Activated T-helper 1 cell treated with anti-CD3 and anti-CD28 coated beads, Interleukin-12 subunit alpha, Interleukin-12 subunit beta, Interleukin-2, Interleukin-4 antibody, amounts not matched to agents 30 ng/mL and 10 ng/mL and 1 ng/mL, durations not matched to agents 14 hours and 24 hours and 36 hours (primary cell): ENCODE measurements at regions not wholly inside any gene's neighbourhood (a gene's known extent, or its start where the extent isn't known, plus 50 kb on each side); places are given as distances from the start of the nearest gene placed in this dataset.
"Not testable (repeated sequence)": the region's sequence is repeated elsewhere in the genome, so short reads cannot be mapped to it uniquely, and the experiment has no call there.

Experiments used
- DNase-seq: peaks from one replicate; pipeline ENCODE4 v3.0.0; 2021; ENCODE audit warnings: low spot score
- H3K27ac Mint-ChIP-seq: one replicate; pipeline ENCODE4 v1.8.0; 2021; ENCODE audit warnings: mild to moderate bottlenecking, mixed read lengths
- H3K27me3 Mint-ChIP-seq: one replicate; pipeline ENCODE4 v1.8.0; 2022; ENCODE audit warnings: mild to moderate bottlenecking, moderate library complexity, mixed read lengths; ENCODE audit not compliant: insufficient read depth
- H3K36me3 Mint-ChIP-seq: one replicate; pipeline ENCODE4 v1.8.0; 2021; ENCODE audit warnings: low read depth, mixed read lengths
- H3K4me1 Mint-ChIP-seq: one replicate; pipeline ENCODE4 v1.8.0; 2021; ENCODE audit warnings: low read depth, mixed read lengths
- H3K4me3 Mint-ChIP-seq: one replicate; pipeline ENCODE4 v1.8.0; 2021; ENCODE audit warnings: mild to moderate bottlenecking, moderate library complexity, mixed read lengths
- H3K9me3 Mint-ChIP-seq: one replicate; pipeline ENCODE4 v1.8.0; 2021; ENCODE audit warnings: mixed read lengths
- intact Hi-C: fragments of 100-400 bp; cut with micrococcal nuclease; formaldehyde crosslinking; loops from one replicate; pipeline ENCODE4 v1.15.1; 2024

- no peak for DNase-seq
- no peaks in the 10 kb centered on the region for H3K4me1 Mint-ChIP-seq
- intact Hi-C loops = no loop called here
- H3K27me3 Mint-ChIP-seq = no peaks in the 10 kb centered on the region
- H3K9me3 Mint-ChIP-seq = peaks cover 6% of the 10 kb centered on the region
- no peak overlapping the region for H3K27ac Mint-ChIP-seq
- H3K36me3 Mint-ChIP-seq = no peaks in the 10 kb centered on the region
- no peak overlapping the region for H3K4me3 Mint-ChIP-seq
Observed at GRCh38 chr13:89343165-89343564, 1672.0 kb downstream of the SLITRK5 start.

GRCh38 chr13:89352384-89352783 is 1681.2 kb downstream of the SLITRK5 start:
- Mint-ChIP-seq H3K9me3 (peaks cover 11% of the 10 kb centered on the region), H3K27me3 (no peaks in the 10 kb centered on the region), H3K36me3 (no peaks in the 10 kb centered on the region), H3K4me1 (no peaks in the 10 kb centered on the region), H3K27ac (no peak overlapping the region), H3K4me3 (no peak overlapping the region)
- intact Hi-C loops = no loop called here
- no peak for DNase-seq

DNA sequence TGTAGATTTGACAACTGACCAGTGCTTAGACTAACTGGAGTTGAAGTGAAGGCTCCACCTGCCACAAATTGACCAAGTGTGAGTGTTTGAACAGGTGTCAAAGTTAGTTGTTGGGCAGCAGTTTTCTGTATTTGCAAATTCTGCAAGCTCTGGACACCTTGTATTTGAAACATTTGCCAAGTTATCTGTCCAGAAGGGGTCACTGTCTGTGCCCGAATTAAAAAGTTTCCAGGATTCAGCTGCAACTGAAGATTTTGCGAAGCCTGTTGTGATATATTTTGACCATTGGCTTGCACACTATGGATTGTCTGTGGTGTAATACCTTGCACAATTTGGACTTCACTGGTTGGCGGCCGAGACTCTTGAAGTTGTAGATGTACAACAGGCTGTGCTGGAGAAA is 1690.7 kb downstream of the SLITRK5 start:
- Mint-ChIP-seq H3K4me1 (no peaks in the 10 kb centered on the region), H3K4me3 (no peak overlapping the region), H3K27ac (no peak overlapping the region), H3K9me3 (peaks cover 9% of the 10 kb centered on the region), H3K27me3 (no peaks in the 10 kb centered on the region), H3K36me3 (no peaks in the 10 kb centered on the region)
- no peak for DNase-seq
- intact Hi-C loops = no loop called here

DNA sequence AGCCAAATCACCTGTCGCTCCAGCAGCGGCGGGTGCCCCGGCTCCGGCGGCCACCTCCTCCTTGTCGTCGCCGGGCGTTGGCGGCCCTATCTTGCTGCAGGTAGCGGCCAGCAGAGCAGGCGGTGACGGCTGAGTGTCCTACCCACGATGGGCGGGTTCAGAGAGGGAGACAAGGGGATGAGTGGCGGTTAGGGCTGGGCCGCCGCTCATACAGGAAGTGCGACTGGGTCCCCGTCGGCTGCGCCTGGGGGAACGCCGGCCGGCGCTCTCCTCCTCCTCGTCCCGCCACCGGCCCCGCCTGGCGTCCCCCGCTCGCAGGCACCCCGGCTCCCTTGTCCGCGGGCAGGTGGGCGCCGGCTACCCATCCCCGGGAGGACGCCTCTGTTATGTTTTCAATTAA is 1692.0 kb downstream of the SLITRK5 start:
- Mint-ChIP-seq H3K4me1 (no peaks in the 10 kb centered on the region), H3K4me3 (no peak overlapping the region), H3K36me3 (no peaks in the 10 kb centered on the region), H3K27me3 (no peaks in the 10 kb centered on the region), H3K9me3 (peaks cover 4% of the 10 kb centered on the region), H3K27ac (no peak overlapping the region)
- intact Hi-C loops = no loop called here
- DNase-seq = no peak

DNA sequence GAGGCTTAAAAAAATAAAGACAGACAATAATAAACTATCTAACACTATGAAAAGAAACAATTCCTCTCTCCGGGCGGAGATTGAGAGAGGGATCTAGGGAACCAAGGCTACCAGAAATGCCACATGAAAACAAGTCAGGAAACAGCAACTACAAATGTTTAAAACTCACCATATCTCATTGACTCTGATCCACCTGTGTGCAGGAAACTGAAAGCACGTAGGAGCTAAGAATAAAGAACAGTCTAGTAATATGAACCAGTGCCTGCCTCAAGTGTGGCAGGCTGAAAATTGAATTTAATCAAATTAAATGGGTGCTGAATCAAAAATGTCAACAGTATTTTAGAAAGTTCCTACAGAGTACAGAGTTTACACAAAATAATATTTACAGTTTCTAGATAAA is 1701.0 kb downstream of the SLITRK5 start:
- H3K4me1 Mint-ChIP-seq = no peaks in the 10 kb centered on the region
- no peak overlapping the region for H3K4me3 Mint-ChIP-seq
- intact Hi-C loops = no loop called here
- H3K27me3 Mint-ChIP-seq = no peaks in the 10 kb centered on the region
- H3K27ac Mint-ChIP-seq = no peak overlapping the region
- DNase-seq = no peak
- no peaks in the 10 kb centered on the region for H3K36me3 Mint-ChIP-seq
- H3K9me3 Mint-ChIP-seq = no peaks in the 10 kb centered on the region

DNA sequence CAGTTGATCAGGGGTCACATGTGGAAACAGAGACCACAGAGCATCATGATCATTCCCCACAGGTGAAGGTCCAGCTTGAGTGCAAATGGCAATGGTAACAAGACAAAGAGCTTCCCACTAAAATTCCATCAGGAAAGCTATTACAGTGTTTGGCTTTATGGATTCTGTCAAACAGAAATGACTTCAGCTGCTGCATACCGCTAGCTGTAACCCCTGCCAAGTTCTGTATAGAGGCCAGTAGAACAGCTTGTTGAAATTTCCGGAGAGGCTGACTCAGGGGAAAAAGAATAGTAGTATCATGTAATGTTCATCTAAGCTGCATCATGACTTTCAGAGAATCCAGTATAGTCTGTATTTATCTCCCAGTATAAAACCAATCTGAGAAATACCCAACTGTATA is 1704.7 kb downstream of the SLITRK5 start:
- no peaks in the 10 kb centered on the region for H3K4me1 Mint-ChIP-seq
- intact Hi-C loops = no loop called here
- no peak for DNase-seq
- H3K36me3 Mint-ChIP-seq = no peaks in the 10 kb centered on the region
- H3K4me3 Mint-ChIP-seq = no peak overlapping the region
- H3K9me3 Mint-ChIP-seq = peaks cover 6% of the 10 kb centered on the region
- no peak overlapping the region for H3K27ac Mint-ChIP-seq
- H3K27me3 Mint-ChIP-seq = no peaks in the 10 kb centered on the region

- H3K36me3 Mint-ChIP-seq = no peaks in the 10 kb centered on the region
- H3K27ac Mint-ChIP-seq = no peak overlapping the region
- H3K4me1 Mint-ChIP-seq = no peaks in the 10 kb centered on the region
- H3K9me3 Mint-ChIP-seq = peaks cover 10% of the 10 kb centered on the region
- intact Hi-C loops = no loop called here
- no peak for DNase-seq
- no peaks in the 10 kb centered on the region for H3K27me3 Mint-ChIP-seq
- no peak overlapping the region for H3K4me3 Mint-ChIP-seq
Observed at GRCh38 chr13:89380101-89380500, 1708.9 kb downstream of the SLITRK5 start.

DNA sequence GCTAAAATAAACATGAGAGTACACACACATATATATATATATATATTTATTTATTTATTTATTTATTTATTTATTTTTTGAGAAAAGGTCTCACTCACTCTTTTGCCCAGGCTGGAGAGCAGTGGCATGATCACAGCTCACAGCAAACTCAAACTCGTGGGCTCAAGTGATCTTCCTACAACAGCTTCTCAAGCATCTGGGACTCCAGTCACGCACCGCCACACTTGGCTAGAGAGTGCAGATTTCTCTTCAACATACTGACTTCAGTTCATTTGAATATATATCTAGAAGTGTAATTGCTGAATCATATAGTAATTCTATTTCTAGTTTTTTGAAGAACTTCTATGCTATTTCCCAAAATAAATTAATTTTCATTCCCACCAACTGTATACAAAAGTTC is 1711.8 kb downstream of the SLITRK5 start:
- H3K27me3 Mint-ChIP-seq = no peaks in the 10 kb centered on the region
- peaks cover 19% of the 10 kb centered on the region for H3K9me3 Mint-ChIP-seq
- H3K36me3 Mint-ChIP-seq = no peaks in the 10 kb centered on the region
- no peaks in the 10 kb centered on the region for H3K4me1 Mint-ChIP-seq
- no peak overlapping the region for H3K27ac Mint-ChIP-seq
- no peak for DNase-seq
- intact Hi-C loops = no loop called here
- H3K4me3 Mint-ChIP-seq = no peak overlapping the region

- Mint-ChIP-seq H3K36me3 (no peaks in the 10 kb centered on the region), H3K27ac (no peak overlapping the region), H3K4me3 (no peak overlapping the region), H3K4me1 (no peaks in the 10 kb centered on the region), H3K9me3 (peaks cover 19% of the 10 kb centered on the region), H3K27me3 (no peaks in the 10 kb centered on the region)
- intact Hi-C loops = no loop called here
- DNase-seq = no peak
Observed at GRCh38 chr13:89383891-89384290, 1712.7 kb downstream of the SLITRK5 start.

DNA sequence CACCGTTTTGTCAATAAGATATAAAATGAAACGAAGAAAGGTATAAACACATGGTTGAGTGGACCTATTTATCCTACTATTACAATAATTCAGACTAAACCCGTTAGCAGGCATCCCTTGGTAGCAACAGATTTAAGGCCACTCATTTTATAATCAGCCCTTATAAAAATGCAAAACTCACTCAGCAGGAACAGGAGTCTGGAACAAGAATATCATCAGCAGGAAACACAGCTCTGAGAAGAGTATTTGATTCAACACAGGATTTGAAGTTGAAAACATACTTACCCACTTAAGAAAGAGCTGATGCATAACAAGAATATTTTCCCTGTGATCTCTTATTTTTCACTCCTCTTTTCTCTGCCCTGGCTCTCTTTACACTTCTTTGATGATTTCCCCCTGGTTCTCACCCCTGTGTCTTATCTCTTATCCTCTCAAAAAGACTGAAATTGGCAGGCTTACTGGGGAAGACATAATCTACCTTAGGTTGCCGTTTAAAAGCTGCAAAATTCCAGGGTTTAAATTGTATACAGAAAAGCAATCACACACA is 1722.7 kb downstream of the SLITRK5 start:
- intact Hi-C loops = no loop called here
- H3K4me1 Mint-ChIP-seq = no peaks in the 10 kb centered on the region
- no peaks in the 10 kb centered on the region for H3K27me3 Mint-ChIP-seq

GRCh38 chr13:89401264-89401675 is 1730.1 kb downstream of the SLITRK5 start:
- Mint-ChIP-seq H3K27me3 (no peaks in the 10 kb centered on the region), H3K36me3 (no peaks in the 10 kb centered on the region), H3K27ac (no peak overlapping the region), H3K4me1 (no peaks in the 10 kb centered on the region), H3K9me3 (peaks cover 9% of the 10 kb centered on the region), H3K4me3 (no peak overlapping the region)
- intact Hi-C loops = no loop called here
- DNase-seq = no peak

More for the DNA sequence above, 1722.7 kb downstream of the SLITRK5 start:
- Mint-ChIP-seq H3K36me3 (no peaks in the 10 kb centered on the region), H3K4me3 (peak overlapping the region; percentile 26), H3K9me3 (peaks cover 6% of the 10 kb centered on the region), H3K27ac (no peak overlapping the region)
- DNase-seq = no peak

- H3K27ac Mint-ChIP-seq = no peak overlapping the region
- peaks cover 9% of the 10 kb centered on the region for H3K9me3 Mint-ChIP-seq
- intact Hi-C loops = no loop called here
- no peaks in the 10 kb centered on the region for H3K4me1 Mint-ChIP-seq
- no peak overlapping the region for H3K4me3 Mint-ChIP-seq
- no peak for DNase-seq
- no peaks in the 10 kb centered on the region for H3K36me3 Mint-ChIP-seq
- H3K27me3 Mint-ChIP-seq = no peaks in the 10 kb centered on the region
Observed at GRCh38 chr13:89402211-89402610, 1731.0 kb downstream of the SLITRK5 start.

DNA sequence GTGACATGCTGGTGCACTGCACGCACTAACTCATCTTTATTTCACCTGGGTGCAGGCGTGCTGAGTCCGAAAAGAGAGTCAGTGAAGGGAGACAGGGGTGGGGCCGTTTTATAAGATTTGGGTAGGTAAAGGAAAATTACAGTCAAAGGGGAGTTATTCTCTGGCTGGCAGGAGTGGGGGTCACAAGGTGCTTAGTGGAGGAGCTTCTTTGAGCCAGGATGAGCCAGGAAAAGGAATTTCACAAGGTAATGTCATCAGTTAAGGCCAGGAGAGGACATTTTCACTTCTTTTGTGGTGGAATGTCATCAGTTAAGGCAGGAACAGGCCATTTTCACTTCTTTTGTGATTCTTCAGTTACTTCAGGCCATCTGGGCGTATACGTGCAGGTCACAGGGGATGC is 1734.9 kb downstream of the SLITRK5 start:
- H3K4me1 Mint-ChIP-seq, H3K36me3 Mint-ChIP-seq, H3K27ac Mint-ChIP-seq, H3K27me3 Mint-ChIP-seq, H3K4me3 Mint-ChIP-seq, intact Hi-C loops, H3K9me3 Mint-ChIP-seq, DNase-seq: not testable (repeated sequence)

GRCh38 chr13:89407357-89407756 is 1736.2 kb downstream of the SLITRK5 start:
- Mint-ChIP-seq H3K36me3 (no peaks in the 10 kb centered on the region), H3K4me3 (no peak overlapping the region), H3K9me3 (peaks cover 5% of the 10 kb centered on the region), H3K4me1 (no peaks in the 10 kb centered on the region), H3K27ac (no peak overlapping the region), H3K27me3 (no peaks in the 10 kb centered on the region)
- intact Hi-C loops = no loop called here
- DNase-seq = no peak
